IMR-90 (cell line): ENCODE measurements at regions not wholly inside any gene's neighbourhood (a gene's known extent, or its start where the extent isn't known, plus 50 kb on each side); places are given as distances from the start of the nearest gene placed in this dataset.

Experiments used
- ATAC-seq: fragments of 200-7000 bp; cut with Tn5 transposase; 2 replicates; pipeline ENCODE4 v1.9.1; 2020; ENCODE audit warnings: low read depth, mild to moderate bottlenecking, moderate library complexity
- BruUV-seq: library from RNA; stranded (reverse); fragments of 400-500 nt; replicated peaks from 2 replicates; lab custom pipeline; 2021; lab: Mats Ljungman, UMichigan
- CTCF ChIA-PET: fragments of 300-600 bp; formaldehyde crosslinking; extraction: SDS; loops from one replicate; lab custom pipeline; 2021; ENCODE audit warnings: antibody characterized with exemption; lab: Yijun Ruan, JAX
- POLR2A ChIA-PET: fragments of 300-600 bp; sonication (Branson Sonifier 250); formaldehyde crosslinking; loops from one replicate; lab custom pipeline; 2022; ENCODE audit warnings: antibody characterized with exemption; ENCODE audit not compliant: unreplicated experiment; lab: Charles Lee
- DNase-seq: peaks from one replicate; pipeline ENCODE4 v3.0.0; 2013
- H2AFZ ChIP-seq: replicated peaks from 2 replicates; pipeline ENCODE3; 2013; ENCODE audit warnings: low read length, mild to moderate bottlenecking; ENCODE audit not compliant: poor library complexity
- H2AK5ac ChIP-seq: 2 replicates; pipeline ENCODE4 v1.6.1; 2013; ENCODE audit warnings: low read depth, low read length, inconsistent platforms
- H2AK9ac ChIP-seq: replicated peaks from 2 replicates; pipeline ENCODE3; 2013; ENCODE audit warnings: mild to moderate bottlenecking, low read depth, low read length, moderate library complexity; ENCODE audit not compliant: poor library complexity
- H2BK120ac ChIP-seq: 2 replicates; pipeline ENCODE4 v1.6.1; 2013; ENCODE audit warnings: low read depth, low read length, inconsistent platforms
- H2BK15ac ChIP-seq: 3 replicates; pipeline ENCODE4 v1.6.1; 2013; ENCODE audit warnings: low read depth, low read length, inconsistent platforms
- H2BK20ac ChIP-seq: 2 replicates; pipeline ENCODE4 v1.6.1; 2013; ENCODE audit warnings: low read depth, mild to moderate bottlenecking, inconsistent platforms, low read length, moderate library complexity
- H2BK5ac ChIP-seq: 2 replicates; pipeline ENCODE4 v1.6.1; 2013; ENCODE audit warnings: mild to moderate bottlenecking, low read depth, low read length, inconsistent platforms; ENCODE audit not compliant: poor library complexity, severe bottlenecking
- H3K14ac ChIP-seq: replicated peaks from 2 replicates; pipeline ENCODE4 v1.6.1; 2013; ENCODE audit warnings: low read depth, low read length, inconsistent platforms
- H3K18ac ChIP-seq: 2 replicates; pipeline ENCODE4 v1.6.1; 2013; ENCODE audit warnings: low read depth, low read length, control low read depth
- H3K23ac ChIP-seq: 2 replicates; pipeline ENCODE4 v1.6.1; 2013; ENCODE audit warnings: low read depth, low read length, inconsistent platforms
- H3K27ac ChIP-seq: 2 replicates; pipeline ENCODE4 v1.5.1; 2013; ENCODE audit warnings: mild to moderate bottlenecking, control low read depth, low read length; ENCODE audit not compliant: insufficient read depth
- H3K27me3 ChIP-seq: 2 replicates; pipeline ENCODE4 v1.6.1; 2013; ENCODE audit warnings: low read length; ENCODE audit not compliant: control insufficient read depth, insufficient read depth
- H3K36me3 ChIP-seq: 2 replicates; pipeline ENCODE4 v1.6.1; 2013; ENCODE audit warnings: low read length, mixed read lengths; ENCODE audit not compliant: control insufficient read depth, insufficient read depth
- H3K4ac ChIP-seq: 2 replicates; pipeline ENCODE4 v1.6.1; 2013; ENCODE audit warnings: low read depth, low read length, inconsistent platforms
- H3K4me1 ChIP-seq: 2 replicates; pipeline ENCODE4 v1.6.1; 2013; ENCODE audit warnings: low read length, mixed read lengths; ENCODE audit not compliant: control insufficient read depth, insufficient read depth
- H3K4me2 ChIP-seq: 2 replicates; pipeline ENCODE4 v1.6.1; 2013; ENCODE audit warnings: low read depth, mild to moderate bottlenecking, control low read depth, low read length, moderate library complexity
- H3K4me3 ChIP-seq: 2 replicates; pipeline ENCODE4 v1.5.1; 2013; ENCODE audit warnings: low read depth, mild to moderate bottlenecking, control low read depth, low read length, moderate library complexity; ENCODE audit not compliant: insufficient read depth
- H3K56ac ChIP-seq: 2 replicates; pipeline ENCODE4 v1.6.1; 2013; ENCODE audit warnings: low read length, inconsistent platforms; ENCODE audit not compliant: insufficient read depth; ENCODE audit errors: extremely low read depth
- H3K79me1 ChIP-seq, 2 experiments: 2 replicates each; pipeline ENCODE4 v1.6.1; 2013; ENCODE audit warnings: low read length in 2 of 2, inconsistent platforms in 1 of 2, low read depth in 1 of 2
- H3K9ac ChIP-seq: 2 replicates; pipeline ENCODE4 v1.6.1; 2013; ENCODE audit warnings: low read depth, low read length, control low read depth
- H3K9me1 ChIP-seq: 2 replicates; pipeline ENCODE4 v1.6.1; 2013; ENCODE audit warnings: low read length, inconsistent platforms; ENCODE audit not compliant: insufficient read depth
- H3K9me3 ChIP-seq: 2 replicates; pipeline ENCODE4 v1.6.1; 2013; ENCODE audit warnings: low read length; ENCODE audit not compliant: control insufficient read depth, insufficient read depth
- H4K20me1 ChIP-seq: 2 replicates; pipeline ENCODE4 v1.6.1; 2013; ENCODE audit warnings: low read length, inconsistent platforms; ENCODE audit not compliant: insufficient read depth
- H4K5ac ChIP-seq: 2 replicates; pipeline ENCODE4 v1.6.1; 2013; ENCODE audit warnings: mild to moderate bottlenecking, low read depth, low read length, control low read depth
- H4K8ac ChIP-seq, 2 experiments: 2 replicates each; pipeline ENCODE4 v1.6.1; 2013; ENCODE audit warnings: low read depth in 2 of 2, low read length in 2 of 2, control low read depth in 1 of 2, inconsistent platforms in 1 of 2
- H4K91ac ChIP-seq: 2 replicates; pipeline ENCODE4 v1.6.1; 2013; ENCODE audit warnings: low read depth, low read length, inconsistent platforms; ENCODE audit not compliant: insufficient read depth
- BHLHE40 ChIP-seq: fragments of 150-350 bp; IDR thresholded peaks from 2 replicates; pipeline ENCODE4 v1.6.1; 2016; ENCODE audit warnings: mild to moderate bottlenecking, low read depth, low read length
- FOS ChIP-seq: fragments of 150-350 bp; IDR thresholded peaks from 2 replicates; pipeline ENCODE4 v1.6.1; 2016; ENCODE audit warnings: low read depth, low read length
- NFE2L2 ChIP-seq: fragments of 150-350 bp; IDR thresholded peaks from 2 replicates; pipeline ENCODE4 v1.6.1; 2016; ENCODE audit warnings: low read depth, mild to moderate bottlenecking, low read length
- POLR2A ChIP-seq: IDR thresholded peaks from 2 replicates; pipeline ENCODE4 v1.6.1; 2012; ENCODE audit warnings: mild to moderate bottlenecking, low read depth, low read length
- RCOR1 ChIP-seq: IDR thresholded peaks from 2 replicates; pipeline ENCODE4 v1.6.1; 2012; ENCODE audit warnings: mild to moderate bottlenecking, low read length, improper control_type of control experiment; ENCODE audit not compliant: insufficient replicate concordance
- WGBS, 2 experiments: methylation state at CpG; one replicate each; pipeline versions ENCODE4 v1.1.5 to v1.1.7; 2013; ENCODE audit warnings: missing lambda C conversion rate in 2 of 2; ENCODE audit not compliant: insufficient read length in 1 of 2; ENCODE audit errors: extremely low coverage in 2 of 2; 5-methylcytosine and 5-hydroxymethylcytosine counted together
- dilution Hi-C: fragments of 300-500 bp; cut with HindIII; formaldehyde crosslinking; loops from one replicate; pipeline ENCODE4 v1.14.3; 2018; ENCODE audit warnings: low sequenced_read_pairs; ENCODE audit not compliant: unreplicated experiment
- in situ Hi-C: fragments of 300-500 bp; cut with MboI; formaldehyde crosslinking; loops from 3 replicates; pipeline ENCODE4 v1.14.3; 2019; ENCODE audit warnings: low sequenced_read_pairs, inconsistent platforms, mixed read lengths
- intact Hi-C: fragments of 100-400 bp; cut with micrococcal nuclease; formaldehyde crosslinking; loops from 2 replicates; pipeline ENCODE4 v1.10.0; 2022
- TF ChIP-seq, protein P1 (sequence below): fragments of 150-350 bp; IDR thresholded peaks from 2 replicates; pipeline ENCODE4 v1.6.1; 2016; ENCODE audit warnings: low read depth, mild to moderate bottlenecking, low read length, moderate library complexity, borderline replicate concordance
- TF ChIP-seq, protein P2 (sequence below): conservative IDR thresholded peaks from 2 replicates; pipeline ENCODE4 v1.5.1; 2012; ENCODE audit warnings: mild to moderate bottlenecking, low read depth, low read length, improper control_type of control experiment

DNA sequence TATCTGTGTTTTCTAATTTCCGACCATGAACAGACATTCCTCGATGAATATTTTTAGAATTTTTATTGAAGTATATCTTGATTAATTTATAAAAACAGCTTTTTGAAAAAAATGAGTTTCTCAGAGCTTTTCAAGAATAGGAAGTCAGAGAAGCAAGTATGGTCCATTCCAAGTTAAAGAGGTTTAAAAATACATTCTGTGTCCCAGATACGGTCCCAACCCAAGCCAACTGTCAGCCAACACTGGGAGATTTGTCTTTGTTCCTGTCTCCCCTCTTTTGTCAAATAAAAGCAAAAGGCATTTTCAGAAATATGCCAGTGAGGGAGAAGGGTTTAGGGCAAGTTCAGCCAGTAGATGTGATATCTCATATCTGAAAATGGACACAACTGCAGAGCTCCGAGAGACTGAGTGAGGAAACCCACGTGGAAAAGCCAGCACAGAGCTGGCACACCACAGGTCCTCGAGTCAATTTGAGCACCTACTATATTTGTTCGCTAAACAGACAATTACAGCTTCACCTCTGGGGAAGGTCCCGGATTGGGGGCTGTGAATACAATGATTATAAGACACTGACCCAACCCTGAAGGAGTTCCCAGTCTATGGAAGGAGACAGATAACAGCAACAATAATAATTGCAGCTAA is 59.8 kb downstream of the C11orf91 start:
- Histone ChIP-seq H3K14ac (no peak overlapping the region), H3K56ac (no peak overlapping the region), H3K4me3 (no peak overlapping the region), H3K9me1 (peaks cover 18% of the 10 kb centered on the region), H2BK15ac (no peak overlapping the region), H4K5ac (no peak overlapping the region), H3K27me3 (no peaks in the 10 kb centered on the region), H3K23ac (no peak overlapping the region), H3K9me3 (no peaks in the 10 kb centered on the region), H3K36me3 (no peaks in the 10 kb centered on the region), H3K4me1 (peaks cover 2% of the 10 kb centered on the region; the same call in 1 of the 2 replicates), H2AK9ac (no peak overlapping the region), H2BK5ac (no peak overlapping the region), H4K20me1 (no peaks in the 10 kb centered on the region), H3K18ac (no peak overlapping the region), H3K27ac (no peak overlapping the region), H4K8ac (no peak overlapping the region), H3K4me2 (no peak overlapping the region), H2BK20ac (no peak overlapping the region), H2BK120ac (no peak overlapping the region), H2AK5ac (no peak overlapping the region; the same call in 1 of the 2 replicates), H3K4ac (no peak overlapping the region), H4K91ac (no peak overlapping the region), H3K79me1 (peaks cover 0 to 6% of the 10 kb centered on the region in 2 experiments; a peak in 1 of 4 replicates), H3K9ac (no peak overlapping the region), H2AFZ (peak overlapping the region; percentile 63)
- POLR2A ChIA-PET = no interaction called here
- intact Hi-C loops (no loop called here), in situ Hi-C loops (no loop called here), dilution Hi-C loops (no loop called here)
- BruUV-seq = no TSS peak
- no peak for ATAC-seq
- CTCF ChIA-PET = no interaction called here
- TF ChIP-seq RCOR1 (no peak), NFE2L2 (no peak), FOS (no peak), POLR2A (no peak), BHLHE40 (no peak)
- TF ChIP-seq, protein P1, sequence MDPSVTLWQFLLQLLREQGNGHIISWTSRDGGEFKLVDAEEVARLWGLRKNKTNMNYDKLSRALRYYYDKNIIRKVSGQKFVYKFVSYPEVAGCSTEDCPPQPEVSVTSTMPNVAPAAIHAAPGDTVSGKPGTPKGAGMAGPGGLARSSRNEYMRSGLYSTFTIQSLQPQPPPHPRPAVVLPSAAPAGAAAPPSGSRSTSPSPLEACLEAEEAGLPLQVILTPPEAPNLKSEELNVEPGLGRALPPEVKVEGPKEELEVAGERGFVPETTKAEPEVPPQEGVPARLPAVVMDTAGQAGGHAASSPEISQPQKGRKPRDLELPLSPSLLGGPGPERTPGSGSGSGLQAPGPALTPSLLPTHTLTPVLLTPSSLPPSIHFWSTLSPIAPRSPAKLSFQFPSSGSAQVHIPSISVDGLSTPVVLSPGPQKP = no peak
- TF ChIP-seq, protein P2, sequence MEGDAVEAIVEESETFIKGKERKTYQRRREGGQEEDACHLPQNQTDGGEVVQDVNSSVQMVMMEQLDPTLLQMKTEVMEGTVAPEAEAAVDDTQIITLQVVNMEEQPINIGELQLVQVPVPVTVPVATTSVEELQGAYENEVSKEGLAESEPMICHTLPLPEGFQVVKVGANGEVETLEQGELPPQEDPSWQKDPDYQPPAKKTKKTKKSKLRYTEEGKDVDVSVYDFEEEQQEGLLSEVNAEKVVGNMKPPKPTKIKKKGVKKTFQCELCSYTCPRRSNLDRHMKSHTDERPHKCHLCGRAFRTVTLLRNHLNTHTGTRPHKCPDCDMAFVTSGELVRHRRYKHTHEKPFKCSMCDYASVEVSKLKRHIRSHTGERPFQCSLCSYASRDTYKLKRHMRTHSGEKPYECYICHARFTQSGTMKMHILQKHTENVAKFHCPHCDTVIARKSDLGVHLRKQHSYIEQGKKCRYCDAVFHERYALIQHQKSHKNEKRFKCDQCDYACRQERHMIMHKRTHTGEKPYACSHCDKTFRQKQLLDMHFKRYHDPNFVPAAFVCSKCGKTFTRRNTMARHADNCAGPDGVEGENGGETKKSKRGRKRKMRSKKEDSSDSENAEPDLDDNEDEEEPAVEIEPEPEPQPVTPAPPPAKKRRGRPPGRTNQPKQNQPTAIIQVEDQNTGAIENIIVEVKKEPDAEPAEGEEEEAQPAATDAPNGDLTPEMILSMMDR = no peak
- 86% methylated on average over 1 of the region's 8 CpGs; no CpG with 5 or more reads in 1 of the 2 experiments for WGBS, 2 experiments
- DNase-seq = no peak
